HG03103 (cell line): ENCODE measurements at regions not wholly inside any gene's neighbourhood (a gene's known extent, or its start where the extent isn't known, plus 50 kb on each side); places are given as distances from the start of the nearest gene placed in this dataset.
"Not testable (repeated sequence)": the region's sequence is repeated elsewhere in the genome, so short reads cannot be mapped to it uniquely, and the experiment has no call there.

Experiments used
- ATAC-seq: cut with Tn5 transposase; IDR thresholded peaks from one replicate; pipeline ENCODE4 v1.9.1; 2021; ENCODE audit warnings: low read depth; ENCODE audit not compliant: unreplicated experiment

GRCh38 chrX:131595120-131595519, 51.2 kb downstream of the OR13H1 start:
- no peak for ATAC-seq

GRCh38 chrX:131607792-131608369, 64.0 kb downstream of the OR13H1 start:
- ATAC-seq = no peak

DNA sequence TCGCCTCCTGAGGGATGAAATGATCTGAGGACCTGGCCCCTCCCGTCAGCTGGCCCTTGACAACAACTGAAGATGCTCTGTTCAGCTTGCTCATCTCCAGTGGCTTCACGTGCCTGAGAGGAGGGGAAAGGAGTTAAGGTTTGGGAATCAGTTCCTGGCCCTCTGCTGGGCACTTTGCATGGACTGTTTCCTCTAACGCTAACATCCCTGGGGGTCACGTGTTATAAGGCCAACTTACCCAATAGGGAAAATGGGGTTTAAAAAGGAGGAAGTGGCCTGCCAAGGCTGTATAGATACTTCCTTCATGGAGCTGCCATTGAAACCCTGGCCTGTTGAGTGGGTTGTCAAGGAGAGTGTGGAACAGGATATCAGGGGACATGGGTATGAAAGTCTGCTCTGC, 65.6 kb downstream of the OR13H1 start:
- ATAC-seq = no peak

- no peak for ATAC-seq
Observed at GRCh38 chrX:131613260-131613659, 69.4 kb downstream of the OR13H1 start.

DNA sequence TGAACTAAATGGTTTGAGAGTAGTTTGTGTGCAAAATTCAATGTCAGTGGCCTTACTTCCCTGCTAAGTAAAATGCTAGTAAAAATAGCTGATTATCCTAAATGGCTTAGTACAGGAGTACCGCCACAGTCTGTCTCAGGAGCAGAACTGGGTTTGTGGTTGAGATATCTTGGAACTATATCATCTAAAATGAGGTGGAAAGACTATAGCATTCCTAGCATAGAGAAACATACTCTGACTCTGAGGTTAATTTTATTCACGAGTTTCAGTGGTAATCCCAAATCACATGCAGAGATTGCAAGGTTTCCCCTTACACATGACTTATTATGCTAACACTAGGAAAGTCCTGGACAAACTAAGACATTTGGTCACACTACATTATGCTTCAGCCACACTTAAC, 70.4 kb downstream of the OR13H1 start:
- no peak for ATAC-seq

GRCh38 chrX:131617182-131617581, 73.3 kb downstream of the OR13H1 start:
- ATAC-seq = no peak

- no peak for ATAC-seq
Observed at GRCh38 chrX:131621650-131622049, 77.8 kb downstream of the OR13H1 start.

- no peak for ATAC-seq
Observed at GRCh38 chrX:131626681-131627296, 82.9 kb downstream of the OR13H1 start.

- no peak for ATAC-seq
Observed at GRCh38 chrX:131630534-131630933, 86.7 kb downstream of the OR13H1 start.

GRCh38 chrX:131633285-131633917, 89.5 kb downstream of the OR13H1 start:
- peak; percentile 93 for ATAC-seq

GRCh38 chrX:131634900-131635299, 91.0 kb downstream of the OR13H1 start:
- ATAC-seq = no peak

- no peak for ATAC-seq
Observed at GRCh38 chrX:131646106-131646505, 102.2 kb downstream of the OR13H1 start.

GRCh38 chrX:131649741-131650140, 105.9 kb downstream of the OR13H1 start:
- no peak for ATAC-seq

- ATAC-seq = no peak
Observed at GRCh38 chrX:131650637-131651410, 107.0 kb downstream of the OR13H1 start.

DNA sequence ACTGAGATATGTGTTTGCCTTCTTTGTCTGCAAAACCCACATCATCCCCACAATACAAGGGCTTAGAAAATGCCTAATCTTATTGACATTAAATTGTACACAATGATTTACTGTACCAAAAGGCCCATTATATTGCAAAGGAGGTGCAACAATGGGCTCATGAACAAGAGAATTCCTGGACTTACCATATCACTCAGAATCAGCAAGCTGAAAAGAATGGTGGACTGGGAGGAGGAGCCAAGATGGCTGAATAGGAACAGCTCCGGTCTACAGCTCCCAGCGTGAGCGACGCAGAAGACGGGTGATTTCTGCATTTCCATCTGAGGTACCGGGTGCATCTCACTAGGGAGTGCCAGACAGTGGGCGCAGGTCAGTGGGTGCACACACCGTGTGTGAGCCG, 119.9 kb downstream of the OR13H1 start:
- ATAC-seq = not testable (repeated sequence)

DNA sequence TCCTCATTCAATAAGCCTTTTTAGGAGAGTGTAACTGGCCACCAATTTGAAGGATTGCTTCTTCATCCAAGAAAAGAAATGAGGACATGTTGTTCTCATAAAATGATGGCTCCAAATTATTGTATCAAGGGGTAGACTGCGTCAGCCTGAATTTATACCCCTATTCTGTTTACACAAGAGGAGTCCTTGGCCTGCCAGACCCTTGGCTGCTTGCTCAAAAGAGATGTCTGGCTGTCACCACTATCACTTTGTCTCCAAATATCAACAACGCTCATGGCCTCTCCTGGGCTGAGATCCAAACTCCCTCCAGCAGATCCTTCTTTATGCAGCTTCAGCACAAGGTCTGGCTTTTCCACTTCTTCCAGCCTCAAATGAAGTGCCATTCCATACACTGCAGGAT, 127.9 kb downstream of the OR13H1 start:
- no peak for ATAC-seq

DNA sequence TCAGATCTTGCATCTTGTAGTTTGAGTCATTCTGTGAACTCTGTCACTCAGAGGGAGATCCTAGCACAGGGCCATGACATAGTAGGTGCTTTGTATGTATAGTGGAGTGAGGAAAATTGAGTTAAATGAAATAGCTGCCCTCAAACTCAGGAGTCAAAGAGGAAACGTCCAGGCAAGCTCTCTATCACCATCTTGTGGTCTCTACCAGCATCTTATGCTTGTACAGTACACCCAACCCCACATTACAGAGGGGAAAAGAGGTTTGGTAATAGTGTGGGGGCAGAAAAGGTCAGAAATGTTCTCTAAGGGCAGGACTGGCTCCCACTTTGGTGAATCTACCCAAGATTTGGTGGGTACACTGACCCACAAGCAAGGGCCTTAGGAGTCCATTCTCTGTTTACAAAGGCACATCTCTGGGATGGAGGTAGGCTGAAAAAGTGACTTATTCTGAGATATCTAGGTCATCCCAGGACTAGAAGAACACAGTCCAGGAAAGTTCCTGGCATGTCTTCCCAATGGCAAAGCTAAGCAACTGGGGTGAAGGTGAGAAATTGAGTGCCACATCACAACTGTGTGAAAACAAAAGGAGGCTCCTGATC, 131.8 kb downstream of the OR13H1 start:
- ATAC-seq = no peak

- peak; percentile 78 for ATAC-seq
Observed at GRCh38 chrX:131677655-131678628, 134.1 kb downstream of the OR13H1 start.

DNA sequence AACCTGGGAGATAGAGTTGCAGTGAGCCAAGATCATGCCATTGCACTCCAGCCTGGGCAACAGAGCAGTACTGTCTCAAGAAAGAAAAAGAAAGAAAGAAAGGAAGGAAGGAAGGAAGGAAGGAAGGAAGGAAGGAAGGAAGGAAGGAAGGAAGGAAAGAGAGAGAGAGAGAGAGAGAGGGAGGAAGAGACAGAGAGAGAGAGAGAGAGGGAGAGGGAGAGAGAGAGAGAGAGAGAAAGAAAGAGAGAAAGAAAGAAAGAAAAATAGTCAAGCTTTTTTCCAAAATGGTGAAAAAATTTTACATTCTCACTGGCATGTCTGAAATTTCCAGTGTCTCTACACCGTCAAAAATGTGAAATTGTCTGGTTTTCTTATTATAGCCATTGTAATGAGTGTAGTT, 138.9 kb downstream of the OR13H1 start:
- not testable (repeated sequence) for ATAC-seq

DNA sequence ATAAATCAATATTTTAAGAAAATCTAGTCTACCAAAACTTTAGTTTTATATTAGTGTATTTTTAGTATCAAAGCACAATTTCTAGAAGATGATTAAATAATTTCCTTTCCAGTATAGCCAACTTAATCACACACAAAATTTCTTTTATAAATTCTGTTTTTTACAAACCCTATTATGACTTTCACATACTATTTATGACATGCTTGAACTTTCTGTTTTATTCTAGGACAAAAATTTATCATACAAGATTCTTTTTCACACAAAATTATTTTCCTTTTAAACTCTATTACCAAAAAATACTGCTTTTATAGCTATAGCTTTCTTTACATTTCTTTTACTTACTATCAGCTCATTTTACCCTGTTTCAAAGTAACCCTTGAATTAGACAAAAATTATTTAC, 149.5 kb downstream of the OR13H1 start:
- ATAC-seq = no peak
